ENCODE measurements at regions not wholly inside any gene's neighbourhood (a gene's known extent, or its start where the extent isn't known, plus 50 kb on each side); places are given as distances from the start of the nearest gene placed in this dataset.

GRCh38 chr4:57448901-57449300 is 338.7 kb upstream of the IGFBP7 start:
- H3K4me3 ChIP-seq (ENCODE audit: control insufficient read depth, low read depth, low read length), result no peak overlapping the region
- no peak for TF ChIP-seq CTCF (conservative IDR thresholded peaks at IDR 0.05; ENCODE audit: control insufficient read depth, insufficient read depth, low read depth, low read length)
- no peak for DNase-seq (ENCODE audit: low read depth)

GRCh38 chr4:57448452-57448851 is 338.3 kb upstream of the IGFBP7 start:
- no peak for DNase-seq (ENCODE audit: low read depth)
- no peak for TF ChIP-seq CTCF (conservative IDR thresholded peaks at IDR 0.05; ENCODE audit: control insufficient read depth, insufficient read depth, low read depth, low read length)
- H3K4me3 ChIP-seq (ENCODE audit: control insufficient read depth, low read depth, low read length), result no peak overlapping the region

- no peak for TF ChIP-seq CTCF (conservative IDR thresholded peaks at IDR 0.05; ENCODE audit: control insufficient read depth, insufficient read depth, low read depth, low read length)
- no peak for DNase-seq (ENCODE audit: low read depth)
- H3K4me3 ChIP-seq (ENCODE audit: control insufficient read depth, low read depth, low read length), result no peak overlapping the region
Observed at GRCh38 chr4:57446266-57446665, 336.1 kb upstream of the IGFBP7 start.

- DNase-seq (ENCODE audit: low read depth), result no peak
- no peak overlapping the region for H3K4me3 ChIP-seq (ENCODE audit: control insufficient read depth, low read depth, low read length)
- TF ChIP-seq CTCF (conservative IDR thresholded peaks at IDR 0.05; ENCODE audit: control insufficient read depth, insufficient read depth, low read depth, low read length), result no peak
Observed at GRCh38 chr4:57445686-57446085, 335.5 kb upstream of the IGFBP7 start.

- H3K4me3 ChIP-seq (ENCODE audit: control insufficient read depth, low read depth, low read length), result no peak overlapping the region
- TF ChIP-seq CTCF (conservative IDR thresholded peaks at IDR 0.05; ENCODE audit: control insufficient read depth, insufficient read depth, low read depth, low read length), result no peak
- no peak for DNase-seq (ENCODE audit: low read depth)
Observed at GRCh38 chr4:57444671-57445070, 334.5 kb upstream of the IGFBP7 start.

- DNase-seq (ENCODE audit: low read depth), result no peak
- no peak for TF ChIP-seq CTCF (conservative IDR thresholded peaks at IDR 0.05; ENCODE audit: control insufficient read depth, insufficient read depth, low read depth, low read length)
- H3K4me3 ChIP-seq (ENCODE audit: control insufficient read depth, low read depth, low read length), result no peak overlapping the region
Observed at GRCh38 chr4:57443787-57444186, 333.6 kb upstream of the IGFBP7 start.

- no peak overlapping the region for H3K4me3 ChIP-seq (ENCODE audit: control insufficient read depth, low read depth, low read length)
- no peak for DNase-seq (ENCODE audit: low read depth)
- TF ChIP-seq CTCF (conservative IDR thresholded peaks at IDR 0.05; ENCODE audit: control insufficient read depth, insufficient read depth, low read depth, low read length), result no peak
Observed at GRCh38 chr4:57443308-57443707, 333.1 kb upstream of the IGFBP7 start.
